Stomach (tissue), 8 donors: ENCODE measurements at regions not wholly inside any gene's neighbourhood (a gene's known extent, or its start where the extent isn't known, plus 50 kb on each side); places are given as distances from the start of the nearest gene placed in this dataset.

Source experiments
- DNase-seq, 2 donors: peaks; one replicate each; pipeline versions ENCODE4 v3.0.0 to v3.0.0-alpha.2; 2013 to 2019
- H3K27ac ChIP-seq, 5 donors: fragments of 200-600 bp in 4 of 5; sonication (generic) in 4 of 5; one replicate each; pipeline ENCODE4 v1.5.1; 2013 to 2019; ENCODE audit warnings: mild to moderate bottlenecking in 1 of 5, moderate library complexity in 1 of 5
- H3K27me3 ChIP-seq, 3 donors: fragments of 200-600 bp; sonication (generic); one replicate each; pipeline ENCODE4 v1.5.1; 2017 to 2019; ENCODE audit warnings: mixed run types in 1 of 3
- H3K36me3 ChIP-seq, 4 donors: fragments of 200-600 bp; sonication (generic); 1 replicate in 3 of 4; 2 replicates in 1 of 4; pipeline ENCODE4 v1.5.1; 2016 to 2019
- H3K4me1 ChIP-seq, 4 donors: fragments of 200-600 bp; sonication (generic); one replicate each; pipeline ENCODE4 v1.5.1; 2016 to 2019
- H3K4me3 ChIP-seq, 4 donors: fragments of 200-600 bp; sonication (generic) in 3 of 4; one replicate each; pipeline ENCODE4 v1.5.1; 2016 to 2019; ENCODE audit warnings: mild to moderate bottlenecking in 1 of 4
- H3K9me3 ChIP-seq, 4 donors: fragments of 200-600 bp; sonication (generic); one replicate each; pipeline ENCODE4 v1.5.1; 2016 to 2019
- CTCF ChIP-seq, 7 experiments: fragments of 450-650 bp in 4 of 7; fragments of 200-600 bp in 3 of 7; sonication (generic) in 3 of 7; IDR thresholded peaks; one replicate each; pipeline ENCODE4 v1.5.1; 2016 to 2019; ENCODE audit warnings: antibody characterized with exemption in 7 of 7, control low read depth in 2 of 7, mild to moderate bottlenecking in 1 of 7
- EP300 ChIP-seq: sonication (generic); formaldehyde crosslinking; IDR thresholded peaks from one replicate; pipeline ENCODE4 v1.6.1; 2017; ENCODE audit warnings: antibody characterized with exemption
- POLR2A ChIP-seq, 4 donors: fragments of 450-650 bp; IDR thresholded peaks; one replicate each; pipeline ENCODE4 v1.6.1; 2016; ENCODE audit warnings: antibody characterized with exemption in 4 of 4, control low read depth in 2 of 4, mild to moderate bottlenecking in 1 of 4, moderate library complexity in 1 of 4
- POLR2AphosphoS5 ChIP-seq, 3 donors: sonication (generic); formaldehyde crosslinking; IDR thresholded peaks; one replicate each; pipeline ENCODE4 v1.6.1; 2016; ENCODE audit warnings: antibody characterized with exemption in 3 of 3
- WGBS, 5 donors: extraction: QIAGEN DNeasy Blood & Tissue Kit in 3 of 5; methylation state at CpG; one replicate each; pipeline versions ENCODE4 v1.1.5 to v1.1.7; 2013 to 2018; 5-methylcytosine and 5-hydroxymethylcytosine counted together
- intact Hi-C: fragments of 100-400 bp; cut with DNase I; formaldehyde crosslinking; loops from one replicate; pipeline ENCODE4 v1.15.1; 2023; ENCODE audit warnings: low total_unique reads
- donor health status: healthy with polysubstance abuse.
- donor health status: Bipolar disorder and iron deficiency.
- donor health status: healthy.

DNA sequence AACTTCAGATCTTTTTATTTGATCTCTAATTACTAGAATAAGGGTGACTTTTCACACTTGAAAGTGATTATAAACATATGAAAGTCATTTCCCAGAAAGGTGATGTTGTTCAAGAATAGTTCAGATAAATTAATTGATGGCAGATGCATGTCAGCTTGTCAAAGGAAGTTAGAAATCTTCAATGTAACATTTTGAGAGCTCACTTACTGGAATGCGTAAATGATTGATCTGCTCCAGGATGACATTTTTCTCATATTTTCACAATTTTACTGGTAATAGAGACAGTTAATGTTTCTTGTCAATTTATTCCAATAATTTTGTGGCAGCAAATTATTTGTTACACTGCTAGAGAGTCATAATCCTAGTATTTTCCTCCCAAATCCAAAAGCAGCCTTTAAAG, 424.2 kb downstream of the PLA2G4A start:
- TF ChIP-seq POLR2A (IDR thresholded peaks at IDR 0.05) (no peak), POLR2AphosphoS5 (IDR thresholded peaks at IDR 0.05) (no peak), EP300 (no peak), CTCF (IDR thresholded peaks at IDR 0.05) (no peak)
- H3K36me3 ChIP-seq: no peaks in the 10 kb centered on the region
- H3K9me3 ChIP-seq: no peaks in the 10 kb centered on the region
- WGBS, 5 donors: 93 to 100% (median 96%) methylated on average over 1 of the region's 1 CpG
- no peak for DNase-seq
- no peak overlapping the region for H3K4me3 ChIP-seq
- H3K27ac ChIP-seq: no peak overlapping the region
- no peaks in the 10 kb centered on the region for H3K27me3 ChIP-seq
- intact Hi-C loops: no loop called here
- no peaks in the 10 kb centered on the region for H3K4me1 ChIP-seq

DNA sequence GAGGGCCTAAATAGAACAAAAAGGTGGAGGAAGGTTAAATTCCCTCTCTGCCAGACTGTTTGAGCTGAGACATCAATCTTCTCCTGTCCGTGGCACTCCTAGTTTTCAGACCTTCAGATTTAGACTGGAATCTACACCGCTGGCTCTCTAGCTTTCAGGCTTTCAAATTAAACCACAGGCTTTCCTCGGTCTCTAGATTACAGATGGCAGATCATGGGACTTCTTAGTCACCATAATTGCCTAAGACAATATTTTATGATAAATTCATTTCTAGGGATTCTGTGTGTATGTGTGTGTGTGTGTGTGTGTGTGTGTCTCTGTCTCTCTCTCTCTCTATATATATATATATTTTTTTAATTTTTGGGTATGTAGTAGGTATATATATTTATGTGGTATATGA, 428.7 kb downstream of the PLA2G4A start:
- no peaks in the 10 kb centered on the region for H3K4me1 ChIP-seq
- WGBS, 5 donors: 50 to 81% (median 66%) methylated on average over 3 of the region's 3 CpGs

DNA sequence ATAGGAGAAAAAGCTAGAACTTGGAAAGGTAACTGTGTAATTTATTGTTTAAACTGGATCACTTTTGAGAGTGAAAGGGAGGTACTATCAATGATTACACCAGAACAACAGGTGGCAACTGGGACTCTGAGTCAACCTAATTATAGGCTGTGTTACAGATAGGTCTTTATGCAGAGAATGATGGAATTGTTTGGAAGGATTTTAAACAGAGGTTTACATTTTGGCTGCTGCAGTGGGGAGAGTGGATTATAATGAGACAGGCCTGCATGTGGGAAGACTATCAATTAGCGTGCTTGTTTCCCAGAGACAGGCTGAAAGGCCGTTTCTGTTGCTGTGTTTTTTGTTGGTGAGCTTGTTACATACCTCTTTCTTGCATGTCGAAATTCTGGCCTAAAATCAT, 432.9 kb downstream of the PLA2G4A start:
- H3K4me1 ChIP-seq: no peaks in the 10 kb centered on the region
- no peak overlapping the region for H3K27ac ChIP-seq
- no peaks in the 10 kb centered on the region for H3K9me3 ChIP-seq
- H3K4me3 ChIP-seq: no peak overlapping the region
- no peak for TF ChIP-seq POLR2AphosphoS5 (IDR thresholded peaks at IDR 0.05)
- TF ChIP-seq EP300: no peak
- no peak for TF ChIP-seq POLR2A (IDR thresholded peaks at IDR 0.05)
- no peak for TF ChIP-seq CTCF (IDR thresholded peaks at IDR 0.05)
- 42 to 53% (median 49%) methylated on average over 3 of the region's 3 CpGs for WGBS, 5 donors
- DNase-seq: peak in 1 of 2 donors; percentile 53
- intact Hi-C loops: no loop called here
- H3K36me3 ChIP-seq: no peaks in the 10 kb centered on the region
- H3K27me3 ChIP-seq: no peaks in the 10 kb centered on the region

More for the DNA sequence above, 428.7 kb downstream of the PLA2G4A start:
- no peak for DNase-seq
- Histone ChIP-seq H3K9me3 (no peaks in the 10 kb centered on the region), H3K27me3 (no peaks in the 10 kb centered on the region), H3K36me3 (no peaks in the 10 kb centered on the region), H3K27ac (no peak overlapping the region), H3K4me3 (no peak overlapping the region)
- TF ChIP-seq POLR2AphosphoS5 (IDR thresholded peaks at IDR 0.05) (no peak), CTCF (IDR thresholded peaks at IDR 0.05) (no peak), EP300 (no peak), POLR2A (IDR thresholded peaks at IDR 0.05) (no peak)
- intact Hi-C loops: no loop called here

DNA sequence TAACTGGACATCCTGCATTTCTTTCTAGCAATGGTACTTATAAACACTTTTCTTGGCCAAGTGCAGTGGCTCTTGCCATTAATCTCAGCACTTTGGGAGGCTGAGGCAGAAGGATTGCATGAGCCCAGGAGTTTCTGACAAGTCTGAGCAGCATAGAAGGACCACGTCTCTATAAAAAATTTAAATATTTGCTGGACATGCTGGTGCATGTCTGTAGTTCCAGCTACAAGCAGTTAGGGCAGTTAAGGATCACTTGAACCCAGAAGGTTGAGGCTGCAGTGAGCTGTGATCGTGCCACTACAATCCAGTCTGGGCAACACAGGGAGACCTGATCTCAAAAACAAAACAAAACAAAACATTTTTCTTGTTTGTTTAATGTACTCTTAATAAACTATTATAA, 434.0 kb downstream of the PLA2G4A start:
- H3K9me3 ChIP-seq: no peaks in the 10 kb centered on the region
- no peaks in the 10 kb centered on the region for H3K27me3 ChIP-seq
- no peaks in the 10 kb centered on the region for H3K36me3 ChIP-seq
- WGBS, 5 donors: 42 to 63% (median 58%) methylated on average over 2 of the region's 2 CpGs
- H3K4me1 ChIP-seq: no peaks in the 10 kb centered on the region
- no peak overlapping the region for H3K4me3 ChIP-seq
- TF ChIP-seq POLR2AphosphoS5 (IDR thresholded peaks at IDR 0.05) (no peak), CTCF (IDR thresholded peaks at IDR 0.05) (no peak), POLR2A (IDR thresholded peaks at IDR 0.05) (no peak), EP300 (no peak)
- intact Hi-C loops: no loop called here
- no peak overlapping the region for H3K27ac ChIP-seq
- no peak for DNase-seq
